Caco-2 (cell line): ENCODE measurements at regions not wholly inside any gene's neighbourhood (a gene's known extent, or its start where the extent isn't known, plus 50 kb on each side); places are given as distances from the start of the nearest gene placed in this dataset.

Experiments used
- BruUV-seq: library from RNA; stranded (reverse); fragments of 400-500 nt; replicated peaks from 2 replicates; lab custom pipeline; 2021; lab: Mats Ljungman, UMichigan
- CTCF ChIA-PET: fragments of 300-600 bp; sonication (Branson Sonifier 250); formaldehyde crosslinking; loops from one replicate; lab custom pipeline; 2022; ENCODE audit warnings: antibody characterized with exemption; lab: Charles Lee
- POLR2A ChIA-PET: fragments of 300-600 bp; sonication (Branson Sonifier 250); formaldehyde crosslinking; loops from one replicate; lab custom pipeline; 2022; ENCODE audit warnings: antibody characterized with exemption; lab: Charles Lee
- DNase-seq, 2 experiments: peaks; one replicate each; pipeline versions ENCODE4 v3.0.0 to v3.0.0-alpha.2; 2020 to 2022
- H3K27me3 ChIP-seq: replicated peaks from 2 replicates; pipeline ENCODE4 v1.6.0; 2011; ENCODE audit warnings: low read length; ENCODE audit not compliant: control insufficient read depth, insufficient read depth
- H3K36me3 ChIP-seq: 2 replicates; pipeline ENCODE4 v1.5.1; 2011; ENCODE audit warnings: low read length; ENCODE audit not compliant: control insufficient read depth, insufficient read depth
- H3K4me1 ChIP-seq: fragments of 250-450 bp; sonication (Bioruptor Pico); 2 replicates; pipeline ENCODE4 v1.5.1; 2020; ENCODE audit warnings: mild to moderate bottlenecking
- H3K4me3 ChIP-seq: 2 replicates; pipeline ENCODE4 v1.5.1; 2011; ENCODE audit warnings: low read depth, mild to moderate bottlenecking, control low read depth, low read length
- H3K9me3 ChIP-seq: fragments of 250-450 bp; sonication (Bioruptor Pico); 2 replicates; pipeline ENCODE4 v1.5.1; 2020; ENCODE audit warnings: mild to moderate bottlenecking, moderate library complexity
- H3K27ac Mint-ChIP-seq: one replicate; pipeline ENCODE4 v1.8.0; 2022; ENCODE audit warnings: mixed read lengths; ENCODE audit not compliant: unreplicated experiment
- H3K27me3 Mint-ChIP-seq: one replicate; pipeline ENCODE4 v1.8.0; 2022; ENCODE audit warnings: mixed read lengths; ENCODE audit not compliant: insufficient read depth, unreplicated experiment
- H3K36me3 Mint-ChIP-seq: one replicate; pipeline ENCODE4 v1.8.0; 2022; ENCODE audit warnings: mild to moderate bottlenecking, mixed read lengths; ENCODE audit not compliant: insufficient read depth, unreplicated experiment
- H3K4me1 Mint-ChIP-seq: one replicate; pipeline ENCODE4 v1.8.0; 2022; ENCODE audit warnings: low read depth, mixed read lengths; ENCODE audit not compliant: unreplicated experiment
- H3K4me3 Mint-ChIP-seq: one replicate; pipeline ENCODE4 v1.8.0; 2022; ENCODE audit warnings: mild to moderate bottlenecking, moderate library complexity, mixed read lengths; ENCODE audit not compliant: unreplicated experiment
- H3K9me3 Mint-ChIP-seq: one replicate; pipeline ENCODE4 v1.8.0; 2022; ENCODE audit warnings: mixed read lengths; ENCODE audit not compliant: unreplicated experiment
- intact Hi-C: fragments of 100-400 bp; cut with micrococcal nuclease; formaldehyde crosslinking; loops from one replicate; pipeline ENCODE4 v1.10.0; 2022; ENCODE audit not compliant: unreplicated experiment
- TF ChIP-seq, protein P1 (sequence below), 2 experiments: fragments of 200-600 bp in 1 of 2; IDR thresholded peaks; 1 replicate in 1 of 2; 2 replicates in 1 of 2; pipeline versions ENCODE4 v1.5.1 to v1.8.0; 2011 to 2022; ENCODE audit warnings: antibody characterized with exemption in 1 of 2, control low read depth in 1 of 2, inconsistent platforms in 1 of 2, low read depth in 1 of 2, low read length in 1 of 2, mild to moderate bottlenecking in 1 of 2, moderate library complexity in 1 of 2; ENCODE audit not compliant: insufficient read depth in 1 of 2, severe bottlenecking in 1 of 2, unreplicated experiment in 1 of 2

DNA sequence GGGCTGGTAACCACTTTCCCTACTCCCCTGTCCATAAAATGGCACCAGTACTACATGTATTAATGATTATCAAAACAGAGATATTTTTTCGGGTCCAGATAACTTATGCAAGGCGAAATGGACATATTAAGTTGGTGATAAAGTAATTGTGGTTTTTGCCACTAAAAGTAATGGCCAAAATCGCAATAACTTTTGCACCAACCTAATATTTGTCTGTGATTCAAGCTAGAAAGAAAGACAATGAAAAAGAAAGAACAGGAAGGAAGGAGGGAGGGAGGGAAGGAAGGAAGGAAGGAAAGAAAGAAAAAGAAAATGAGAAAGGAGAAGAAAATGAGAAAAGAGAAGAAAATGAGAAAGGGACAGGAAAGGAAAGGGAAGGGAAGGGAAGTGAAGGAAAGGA is 922.9 kb downstream of the TBC1D32 start:
- H3K9me3 Mint-ChIP-seq = no peaks in the 10 kb centered on the region
- TF ChIP-seq, protein P1, sequence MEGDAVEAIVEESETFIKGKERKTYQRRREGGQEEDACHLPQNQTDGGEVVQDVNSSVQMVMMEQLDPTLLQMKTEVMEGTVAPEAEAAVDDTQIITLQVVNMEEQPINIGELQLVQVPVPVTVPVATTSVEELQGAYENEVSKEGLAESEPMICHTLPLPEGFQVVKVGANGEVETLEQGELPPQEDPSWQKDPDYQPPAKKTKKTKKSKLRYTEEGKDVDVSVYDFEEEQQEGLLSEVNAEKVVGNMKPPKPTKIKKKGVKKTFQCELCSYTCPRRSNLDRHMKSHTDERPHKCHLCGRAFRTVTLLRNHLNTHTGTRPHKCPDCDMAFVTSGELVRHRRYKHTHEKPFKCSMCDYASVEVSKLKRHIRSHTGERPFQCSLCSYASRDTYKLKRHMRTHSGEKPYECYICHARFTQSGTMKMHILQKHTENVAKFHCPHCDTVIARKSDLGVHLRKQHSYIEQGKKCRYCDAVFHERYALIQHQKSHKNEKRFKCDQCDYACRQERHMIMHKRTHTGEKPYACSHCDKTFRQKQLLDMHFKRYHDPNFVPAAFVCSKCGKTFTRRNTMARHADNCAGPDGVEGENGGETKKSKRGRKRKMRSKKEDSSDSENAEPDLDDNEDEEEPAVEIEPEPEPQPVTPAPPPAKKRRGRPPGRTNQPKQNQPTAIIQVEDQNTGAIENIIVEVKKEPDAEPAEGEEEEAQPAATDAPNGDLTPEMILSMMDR (IDR thresholded peaks at IDR 0.05; ENCODE audit: insufficient read depth in 1 of 2, low read depth in 1 of 2, low read length in 1 of 2, severe bottlenecking in 1 of 2, unreplicated experiment in 1 of 2) = no peak

DNA sequence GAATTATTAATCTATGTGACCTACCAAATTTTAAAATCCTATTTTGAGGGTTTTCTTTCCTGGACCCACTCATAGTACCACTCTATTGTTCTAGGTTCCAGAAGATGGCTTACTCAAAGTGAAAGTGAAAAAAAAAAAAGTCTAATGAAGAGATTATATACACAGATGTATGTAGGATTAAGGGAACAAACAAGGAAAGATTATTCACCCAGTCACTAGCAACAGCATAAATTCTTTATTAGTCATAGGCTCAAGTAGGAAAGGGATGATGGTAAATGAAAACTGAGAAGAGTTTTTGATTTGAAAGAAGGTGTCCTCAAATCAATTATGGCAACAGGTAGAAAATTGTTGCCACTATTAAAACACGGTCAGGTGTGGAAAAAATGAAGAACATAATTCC is 923.7 kb downstream of the TBC1D32 start:
- no peak for DNase-seq
- no TSS peak for BruUV-seq
- H3K4me3 Mint-ChIP-seq = no peak overlapping the region

More for the DNA sequence above, 922.9 kb downstream of the TBC1D32 start:
- ChIA-PET POLR2A (no interaction called here), CTCF (no interaction called here)
- H3K4me1 ChIP-seq = no peaks in the 10 kb centered on the region
- BruUV-seq = no TSS peak
- Mint-ChIP-seq H3K4me3 (no peak overlapping the region), H3K27me3 (no peaks in the 10 kb centered on the region), H3K27ac (no peak overlapping the region), H3K36me3 (no peaks in the 10 kb centered on the region), H3K4me1 (no peaks in the 10 kb centered on the region)
- no peak overlapping the region for H3K4me3 ChIP-seq
- intact Hi-C loops = no loop called here
- H3K9me3 ChIP-seq = no peaks in the 10 kb centered on the region
- no peaks in the 10 kb centered on the region for H3K36me3 ChIP-seq
- no peaks in the 10 kb centered on the region for H3K27me3 ChIP-seq
- DNase-seq = no peak

DNA sequence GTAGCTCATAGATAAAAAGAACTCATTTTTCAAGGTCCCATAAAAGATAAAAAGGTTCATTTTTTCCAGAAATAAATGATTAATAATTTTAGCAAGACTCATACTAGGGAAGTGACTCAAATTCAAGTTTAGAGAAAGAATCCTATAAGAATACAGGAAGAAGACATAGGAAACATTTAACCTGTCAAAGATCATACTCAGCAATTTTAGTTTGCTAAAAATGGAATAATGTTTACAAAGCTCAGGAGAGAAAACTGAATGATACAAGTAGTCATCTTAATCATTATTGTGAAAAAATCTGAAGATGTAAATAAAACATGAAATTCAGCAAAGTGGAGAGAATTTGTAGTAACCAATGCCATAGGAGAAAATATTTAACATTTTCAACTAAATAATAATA is 926.6 kb downstream of the TBC1D32 start:
- H3K27ac Mint-ChIP-seq = no peak overlapping the region
- POLR2A ChIA-PET = no interaction called here
- Histone ChIP-seq H3K27me3 (no peaks in the 10 kb centered on the region), H3K4me3 (no peak overlapping the region), H3K9me3 (no peaks in the 10 kb centered on the region), H3K4me1 (no peaks in the 10 kb centered on the region), H3K36me3 (no peaks in the 10 kb centered on the region)
- DNase-seq = no peak
- TF ChIP-seq, protein P1 (IDR thresholded peaks at IDR 0.05; ENCODE audit: insufficient read depth in 1 of 2, low read depth in 1 of 2, low read length in 1 of 2, severe bottlenecking in 1 of 2, unreplicated experiment in 1 of 2) = no peak
- intact Hi-C loops = no loop called here
- H3K27me3 Mint-ChIP-seq = no peaks in the 10 kb centered on the region
- no peak overlapping the region for H3K4me3 Mint-ChIP-seq
- no peaks in the 10 kb centered on the region for H3K4me1 Mint-ChIP-seq
- no TSS peak for BruUV-seq
- no peaks in the 10 kb centered on the region for H3K9me3 Mint-ChIP-seq
- CTCF ChIA-PET = no interaction called here
- no peaks in the 10 kb centered on the region for H3K36me3 Mint-ChIP-seq

More for the DNA sequence above, 923.7 kb downstream of the TBC1D32 start:
- H3K27me3 Mint-ChIP-seq = no peaks in the 10 kb centered on the region
- no peaks in the 10 kb centered on the region for H3K9me3 ChIP-seq
- no peak overlapping the region for H3K27ac Mint-ChIP-seq
- H3K36me3 ChIP-seq = no peaks in the 10 kb centered on the region
- ChIA-PET CTCF (no interaction called here), POLR2A (no interaction called here)
- no peak overlapping the region for H3K4me3 ChIP-seq
- TF ChIP-seq, protein P1 (IDR thresholded peaks at IDR 0.05; ENCODE audit: insufficient read depth in 1 of 2, low read depth in 1 of 2, low read length in 1 of 2, severe bottlenecking in 1 of 2, unreplicated experiment in 1 of 2) = no peak
- no peaks in the 10 kb centered on the region for H3K4me1 ChIP-seq
- H3K4me1 Mint-ChIP-seq = no peaks in the 10 kb centered on the region
- no peaks in the 10 kb centered on the region for H3K27me3 ChIP-seq
- intact Hi-C loops = no loop called here
- no peaks in the 10 kb centered on the region for H3K9me3 Mint-ChIP-seq
- H3K36me3 Mint-ChIP-seq = no peaks in the 10 kb centered on the region
